Stimulated activated CD4-positive, alpha-beta T cell treated with anti-CD3 and anti-CD28 coated beads, Interleukin-2, amount 100 ng/mL, for 24 hours (primary cell): ENCODE measurements at regions not wholly inside any gene's neighbourhood (a gene's known extent, or its start where the extent isn't known, plus 50 kb on each side); places are given as distances from the start of the nearest gene placed in this dataset.

ENCODE experiments used
- DNase-seq, 2 donors: peaks; one replicate each; pipeline ENCODE4 v3.0.0-alpha.2; 2020

GRCh38 chr14:101004954-101005353 lies 101.4 kb upstream of the RTL1 start:
- no peak for DNase-seq

- DNase-seq: no peak
Measured at GRCh38 chr14:101005447-101005846, 101.9 kb upstream of the RTL1 start.

GRCh38 chr14:101006008-101006407 lies 102.5 kb upstream of the RTL1 start:
- DNase-seq: no peak

- no peak for DNase-seq
Measured at GRCh38 chr14:101007004-101007614, 103.6 kb upstream of the RTL1 start.

- DNase-seq: no peak
Measured at GRCh38 chr14:101007765-101008164, 104.2 kb upstream of the RTL1 start.

- DNase-seq: peak in 1 of 2 donors; percentile 9
Measured at GRCh38 chr14:101008196-101008595, 104.7 kb upstream of the RTL1 start.

- DNase-seq: no peak
Measured at GRCh38 chr14:101008631-101009336, 105.3 kb upstream of the RTL1 start.

GRCh38 chr14:101009531-101009930 lies 106.0 kb upstream of the RTL1 start:
- DNase-seq: no peak

- peak in 1 of 2 donors; percentile 6 for DNase-seq
Measured at GRCh38 chr14:101010293-101010692, 106.8 kb upstream of the RTL1 start.

- no peak for DNase-seq
Measured at GRCh38 chr14:101010835-101011234, 107.3 kb upstream of the RTL1 start.

GRCh38 chr14:101017209-101017608 lies 113.7 kb upstream of the RTL1 start:
- DNase-seq: no peak

GRCh38 chr14:101017806-101018560 lies 114.5 kb upstream of the RTL1 start:
- DNase-seq: peak in 1 of 2 donors; percentile 14

GRCh38 chr14:101018561-101019290 lies 115.2 kb upstream of the RTL1 start:
- peak in 1 of 2 donors; percentile 8 for DNase-seq

- DNase-seq: no peak
Measured at GRCh38 chr14:101019541-101019940, 116.0 kb upstream of the RTL1 start.

- DNase-seq: peak in 1 of 2 donors; percentile 3
Measured at GRCh38 chr14:101019990-101020710, 116.6 kb upstream of the RTL1 start.

GRCh38 chr14:101020834-101021370 lies 117.4 kb upstream of the RTL1 start:
- DNase-seq: peak in 1 of 2 donors; percentile 1

GRCh38 chr14:101022121-101022520 lies 118.6 kb upstream of the RTL1 start:
- no peak for DNase-seq

GRCh38 chr14:101022916-101023435 lies 119.5 kb upstream of the RTL1 start:
- DNase-seq: no peak

GRCh38 chr14:101024686-101025085 lies 121.2 kb upstream of the RTL1 start:
- no peak for DNase-seq

GRCh38 chr14:101025131-101025530 lies 121.6 kb upstream of the RTL1 start:
- no peak for DNase-seq

- DNase-seq: no peak
Measured at GRCh38 chr14:101025696-101026095, 122.2 kb upstream of the RTL1 start.

GRCh38 chr14:101026341-101026740 lies 122.8 kb upstream of the RTL1 start:
- DNase-seq: no peak
